OCI-LY3 (cell line): ENCODE measurements at regions not wholly inside any gene's neighbourhood (a gene's known extent, or its start where the extent isn't known, plus 50 kb on each side); places are given as distances from the start of the nearest gene placed in this dataset.

ENCODE experiments used
- H2AFZ ChIP-seq: fragments of 200-600, 300-600 bp; shearing (Covaris generic); 2 replicates; pipeline ENCODE4 v1.6.0; 2014; ENCODE audit warnings: antibody characterized with exemption, low read depth, low read length
- H3K27ac ChIP-seq: fragments of 200-600, 300-600 bp; sonication (generic); 2 replicates; pipeline ENCODE4 v1.5.1; 2014; ENCODE audit warnings: mild to moderate bottlenecking, low read length, moderate library complexity, mixed read lengths
- H3K27me3 ChIP-seq: fragments of 200-600, 300-600 bp; sonication (generic); 2 replicates; pipeline ENCODE4 v1.6.1; 2014; ENCODE audit warnings: low read depth, low read length, mixed read lengths
- H3K36me3 ChIP-seq: fragments of 200-600, 300-600 bp; sonication (generic); replicated peaks from 2 replicates; pipeline ENCODE3; 2014; ENCODE audit warnings: low read depth, low read length, mixed read lengths
- H3K4me1 ChIP-seq: fragments of 300-600, 200-600 bp; sonication (generic); 2 replicates; pipeline ENCODE4 v1.6.1; 2014; ENCODE audit warnings: low read length, mixed read lengths
- H3K4me2 ChIP-seq: fragments of 200-600, 300-600 bp; sonication (generic); 2 replicates; pipeline ENCODE4 v1.6.1; 2014; ENCODE audit warnings: low read length, mixed read lengths
- H3K4me3 ChIP-seq: fragments of 300-600, 200-600 bp; sonication (generic); 2 replicates; pipeline ENCODE4 v1.5.1; 2014; ENCODE audit warnings: antibody characterized with exemption, mild to moderate bottlenecking, low read length, moderate library complexity
- H3K79me2 ChIP-seq: fragments of 300-600, 200-600 bp; shearing (Covaris generic); 2 replicates; pipeline ENCODE4 v1.6.1; 2014; ENCODE audit warnings: mild to moderate bottlenecking, low read length, mixed read lengths
- H3K9ac ChIP-seq: fragments of 300-600, 200-600 bp; shearing (Covaris generic); 2 replicates; pipeline ENCODE4 v1.6.0; 2014; ENCODE audit warnings: mild to moderate bottlenecking, low read length, moderate library complexity
- H3K9me3 ChIP-seq: fragments of 200-600, 300-600 bp; shearing (Covaris generic); 2 replicates; pipeline ENCODE4 v1.6.1; 2014; ENCODE audit warnings: low read length, mixed read lengths; ENCODE audit not compliant: insufficient read depth
- H4K20me1 ChIP-seq: fragments of 200-600, 300-600 bp; sonication (generic); 2 replicates; pipeline ENCODE4 v1.6.1; 2016; ENCODE audit warnings: low read length, mixed read lengths; ENCODE audit not compliant: insufficient read depth
- CTCF ChIP-seq: fragments of 200-600, 300-600 bp; sonication (generic); IDR thresholded peaks from 2 replicates; pipeline ENCODE4 v1.5.1; 2014; ENCODE audit warnings: antibody characterized with exemption, low read length, low read depth
- EZH2phosphoT487 ChIP-seq: fragments of 200-600 bp; shearing (Covaris generic); IDR thresholded peaks from 2 replicates; pipeline ENCODE4 v1.6.1; 2018; ENCODE audit warnings: antibody characterized with exemption, mixed run types, low read depth

- Histone ChIP-seq H3K9ac (no peak overlapping the region), H3K4me3 (no peak overlapping the region), H2AFZ (no peak overlapping the region), H3K27ac (no peak overlapping the region), H3K9me3 (no peaks in the 10 kb centered on the region), H3K4me1 (no peaks in the 10 kb centered on the region), H3K4me2 (no peak overlapping the region), H4K20me1 (no peaks in the 10 kb centered on the region), H3K27me3 (no peaks in the 10 kb centered on the region), H3K36me3 (no peaks in the 10 kb centered on the region), H3K79me2 (no peaks in the 10 kb centered on the region)
- TF ChIP-seq CTCF (no peak), EZH2phosphoT487 (no peak)
Measured at GRCh38 chr1:5340560-5341130, 651.6 kb downstream of the NPHP4 start.

- Histone ChIP-seq H3K27ac (no peak overlapping the region), H4K20me1 (no peaks in the 10 kb centered on the region), H2AFZ (no peak overlapping the region), H3K4me2 (no peak overlapping the region), H3K36me3 (no peaks in the 10 kb centered on the region), H3K9ac (no peak overlapping the region), H3K4me3 (no peak overlapping the region), H3K27me3 (no peaks in the 10 kb centered on the region), H3K9me3 (no peaks in the 10 kb centered on the region), H3K79me2 (no peaks in the 10 kb centered on the region), H3K4me1 (no peaks in the 10 kb centered on the region)
- no peak for TF ChIP-seq CTCF
- TF ChIP-seq EZH2phosphoT487: no peak
Measured at GRCh38 chr1:5338466-5338865, 653.8 kb downstream of the NPHP4 start.

GRCh38 chr1:5333291-5333690 lies 658.9 kb downstream of the NPHP4 start:
- no peak for TF ChIP-seq CTCF
- TF ChIP-seq EZH2phosphoT487: no peak
- Histone ChIP-seq H3K27ac (no peak overlapping the region), H3K27me3 (no peaks in the 10 kb centered on the region), H3K36me3 (no peaks in the 10 kb centered on the region), H3K79me2 (no peaks in the 10 kb centered on the region), H3K4me1 (no peaks in the 10 kb centered on the region), H4K20me1 (no peaks in the 10 kb centered on the region), H3K9me3 (no peaks in the 10 kb centered on the region), H3K4me3 (no peak overlapping the region), H2AFZ (no peak overlapping the region), H3K9ac (no peak overlapping the region), H3K4me2 (no peak overlapping the region)

- Histone ChIP-seq H3K4me1 (no peaks in the 10 kb centered on the region), H3K27ac (no peak overlapping the region), H3K27me3 (no peaks in the 10 kb centered on the region), H3K9me3 (no peaks in the 10 kb centered on the region), H3K4me2 (no peak overlapping the region), H4K20me1 (no peaks in the 10 kb centered on the region), H3K9ac (no peak overlapping the region), H3K36me3 (no peaks in the 10 kb centered on the region), H3K79me2 (no peaks in the 10 kb centered on the region), H3K4me3 (no peak overlapping the region), H2AFZ (no peak overlapping the region)
- TF ChIP-seq EZH2phosphoT487 (no peak), CTCF (no peak)
Measured at GRCh38 chr1:5331101-5331500, 661.1 kb downstream of the NPHP4 start.
